OCI-LY1 (cell line): ENCODE measurements at regions not wholly inside any gene's neighbourhood (a gene's known extent, or its start where the extent isn't known, plus 50 kb on each side); places are given as distances from the start of the nearest gene placed in this dataset.

ENCODE experiments used
- CTCF ChIP-seq: fragments of 200-600 bp; sonication (generic), shearing (Covaris generic); IDR thresholded peaks from 2 replicates; pipeline ENCODE4 v1.5.1; 2017; ENCODE audit warnings: mild to moderate bottlenecking, antibody characterized with exemption, low read length, moderate library complexity, mixed read lengths
- EZH2 ChIP-seq: fragments of 200-600 bp; sonication (generic), shearing (Covaris generic); IDR thresholded peaks from 2 replicates; pipeline ENCODE4 v1.8.0; 2017; ENCODE audit warnings: borderline replicate concordance, mixed run types, mild to moderate bottlenecking, antibody characterized with exemption, low read length, moderate library complexity, mixed read lengths

GRCh38 chr17:68697850-68698361, 96.7 kb upstream of the FAM20A start:
- no peak for TF ChIP-seq CTCF
- TF ChIP-seq EZH2: no peak
